H1 (cell line): ENCODE measurements at regions not wholly inside any gene's neighbourhood (a gene's known extent, or its start where the extent isn't known, plus 50 kb on each side); places are given as distances from the start of the nearest gene placed in this dataset.

Experiments used
- CTCF ChIA-PET: fragments of 300-600 bp; sonication (Branson Sonifier 250); formaldehyde crosslinking; loops from one replicate; lab custom pipeline; 2021; ENCODE audit not compliant: partially characterized antibody; lab: Charles Lee
- POLR2A ChIA-PET: fragments of 300-600 bp; sonication (Branson Sonifier 250); formaldehyde crosslinking; loops from one replicate; lab custom pipeline; 2021; ENCODE audit warnings: inconsistent platforms; ENCODE audit not compliant: partially characterized antibody; lab: Charles Lee
- DNase-seq, 2 experiments: peaks; one replicate each; pipeline versions ENCODE4 v3.0.0 to v3.0.0-alpha.2; 2010 to 2022; ENCODE audit warnings: low spot score in 2 of 2, low read depth in 1 of 2, mixed read lengths in 1 of 2
- FAIRE-seq: peaks from 2 replicates; lab custom pipeline; 2011; peaks lifted over from hg19 to GRCh38; lab: Jason Lieb, UNC
- H2AFZ ChIP-seq: 2 replicates; pipeline ENCODE4 v1.8.1; 2012; ENCODE audit warnings: low read length, inconsistent platforms
- H2AK5ac ChIP-seq: 2 replicates; pipeline ENCODE4 v1.6.1; 2013; ENCODE audit warnings: low read depth, low read length
- H2BK120ac ChIP-seq: replicated peaks from 2 replicates; pipeline ENCODE3; 2013; ENCODE audit warnings: low read depth, low read length, inconsistent platforms
- H2BK12ac ChIP-seq: 2 replicates; pipeline ENCODE4 v1.6.1; 2013; ENCODE audit warnings: low read depth, low read length
- H2BK15ac ChIP-seq: 2 replicates; pipeline ENCODE4 v1.6.1; 2013; ENCODE audit warnings: low read length
- H2BK20ac ChIP-seq: 2 replicates; pipeline ENCODE4 v1.6.1; 2013; ENCODE audit warnings: low read length
- H2BK5ac ChIP-seq: 2 replicates; pipeline ENCODE4 v1.6.1; 2013; ENCODE audit warnings: low read depth, low read length
- H3K14ac ChIP-seq: 2 replicates; pipeline ENCODE4 v1.6.1; 2013; ENCODE audit warnings: inconsistent platforms; ENCODE audit not compliant: insufficient read length
- H3K18ac ChIP-seq: 2 replicates; pipeline ENCODE4 v1.6.1; 2013; ENCODE audit warnings: low read length; ENCODE audit errors: extremely low read depth
- H3K23ac ChIP-seq: 2 replicates; pipeline ENCODE4 v1.6.1; 2013; ENCODE audit warnings: inconsistent platforms; ENCODE audit not compliant: insufficient read length
- H3K23me2 ChIP-seq: 2 replicates; pipeline ENCODE4 v1.6.1; 2013; ENCODE audit warnings: low read depth, low read length
- H3K27ac ChIP-seq: 2 replicates; pipeline ENCODE4 v1.6.1; 2011; ENCODE audit warnings: low read depth, low read length, inconsistent platforms
- H3K27me3 ChIP-seq, 4 experiments: replicated peaks in 1 of 4; 1 replicate in 1 of 4; 2 replicates in 3 of 4; pipeline versions ENCODE4 v1.6.1 to v1.8.1; 2011 to 2013; ENCODE audit warnings: low read length in 3 of 4, mild to moderate bottlenecking in 3 of 4, inconsistent platforms in 2 of 4, mixed read lengths in 2 of 4, moderate library complexity in 1 of 4; ENCODE audit not compliant: control insufficient read depth in 3 of 4, insufficient read depth in 3 of 4; ENCODE audit errors: extremely low read depth in 1 of 4
- H3K36me3 ChIP-seq, 4 experiments: 2 replicates each; pipeline versions ENCODE4 v1.6.1 to v1.8.1; 2011 to 2013; ENCODE audit warnings: mild to moderate bottlenecking in 4 of 4, low read length in 3 of 4, moderate library complexity in 2 of 4, control low read depth in 1 of 4, inconsistent platforms in 1 of 4; ENCODE audit not compliant: insufficient read depth in 4 of 4, control insufficient read depth in 2 of 4
- H3K4ac ChIP-seq: replicated peaks from 2 replicates; pipeline ENCODE3; 2013; ENCODE audit warnings: low read length, low read depth, mixed read lengths, inconsistent platforms; ENCODE audit not compliant: insufficient read length
- H3K4me1 ChIP-seq, 4 experiments: replicated peaks in 1 of 4; 1 replicate in 1 of 4; 2 replicates in 3 of 4; pipeline versions ENCODE4 v1.6.1 to v1.8.1; 2011 to 2013; ENCODE audit warnings: low read length in 3 of 4, inconsistent platforms in 2 of 4, mixed read lengths in 1 of 4; ENCODE audit not compliant: insufficient read depth in 4 of 4, control insufficient read depth in 3 of 4
- H3K4me2 ChIP-seq, 2 experiments: 2 replicates each; pipeline versions ENCODE4 v1.6.1 to v1.8.1; 2011 to 2013; ENCODE audit warnings: low read depth in 2 of 2, low read length in 2 of 2, control low read depth in 1 of 2, inconsistent platforms in 1 of 2, mild to moderate bottlenecking in 1 of 2; ENCODE audit not compliant: insufficient read depth in 1 of 2
- H3K4me3 ChIP-seq, 4 experiments: fragments of 200-600, 300-600 bp in 1 of 4; sonication (generic), shearing (Covaris generic), sonication (Bioruptor Twin) in 1 of 4; 2 replicates each; pipeline versions ENCODE4 v1.5.1 to v1.8.1; 2011 to 2016; ENCODE audit warnings: low read length in 4 of 4, low read depth in 3 of 4, control low read depth in 2 of 4, inconsistent platforms in 2 of 4, mild to moderate bottlenecking in 2 of 4, mixed read lengths in 1 of 4, moderate library complexity in 1 of 4; ENCODE audit not compliant: insufficient read depth in 2 of 4; ENCODE audit errors: extremely low read depth in 1 of 4
- H3K56ac ChIP-seq: replicated peaks from 2 replicates; pipeline ENCODE3; 2013; ENCODE audit warnings: low read depth, mild to moderate bottlenecking, mixed read lengths, low read length, inconsistent platforms; ENCODE audit not compliant: insufficient read length
- H3K79me1 ChIP-seq: 2 replicates; pipeline ENCODE4 v1.6.1; 2013; ENCODE audit warnings: low read depth, low read length, control low read depth
- H3K79me2 ChIP-seq, 2 experiments: 2 replicates each; pipeline versions ENCODE4 v1.6.1 to v1.8.1; 2012 to 2013; ENCODE audit warnings: low read length in 2 of 2, mild to moderate bottlenecking in 2 of 2, inconsistent platforms in 1 of 2; ENCODE audit not compliant: insufficient read depth in 2 of 2, control insufficient read depth in 1 of 2
- H3K9ac ChIP-seq, 4 experiments: replicated peaks in 1 of 4; 1 replicate in 1 of 4; 2 replicates in 3 of 4; pipeline versions ENCODE4 v1.6.1 to v1.8.1; 2011 to 2013; ENCODE audit warnings: low read depth in 3 of 4, low read length in 3 of 4, control low read depth in 2 of 4, mild to moderate bottlenecking in 2 of 4, moderate library complexity in 2 of 4, inconsistent platforms in 1 of 4; ENCODE audit errors: extremely low read depth in 1 of 4
- H3K9me3 ChIP-seq, 2 experiments: 2 replicates each; pipeline versions ENCODE4 v1.6.1 to v1.8.1; 2012 to 2013; ENCODE audit warnings: mild to moderate bottlenecking in 2 of 2, moderate library complexity in 2 of 2, control low read depth in 1 of 2, inconsistent platforms in 1 of 2, low read depth in 1 of 2, low read length in 1 of 2, mixed read lengths in 1 of 2; ENCODE audit not compliant: insufficient read depth in 2 of 2
- H4K20me1 ChIP-seq, 2 experiments: replicated peaks in 1 of 2; 2 replicates each; pipeline versions ENCODE3 to v1.8.1; 2011 to 2013; ENCODE audit warnings: inconsistent platforms in 2 of 2, low read length in 2 of 2, mild to moderate bottlenecking in 1 of 2; ENCODE audit not compliant: insufficient read depth in 2 of 2, control insufficient read depth in 1 of 2
- H4K5ac ChIP-seq: 2 replicates; pipeline ENCODE4 v1.6.1; 2013; ENCODE audit warnings: low read length, low read depth, mixed read lengths, inconsistent platforms; ENCODE audit not compliant: insufficient read length
- H4K8ac ChIP-seq: 2 replicates; pipeline ENCODE4 v1.8.0; 2013; ENCODE audit warnings: mild to moderate bottlenecking, moderate library complexity, low read length, inconsistent platforms; ENCODE audit not compliant: insufficient read depth; ENCODE audit errors: extremely low read depth
- H4K91ac ChIP-seq: replicated peaks from 2 replicates; pipeline ENCODE3; 2013; ENCODE audit warnings: low read length, mixed read lengths, inconsistent platforms; ENCODE audit not compliant: insufficient read length
- ASH2L ChIP-seq: fragments of 200-600, 300-600 bp; sonication (generic); IDR thresholded peaks from one replicate; pipeline ENCODE4 v1.7.1; 2017; ENCODE audit warnings: low read length
- CBX8 ChIP-seq: fragments of 300-800, 300-1000 bp; sonication (generic); IDR thresholded peaks from 2 replicates; pipeline ENCODE4 v1.7.1; 2016; ENCODE audit warnings: low read depth, low read length, borderline replicate concordance
- PHF8 ChIP-seq: fragments of 200-600 bp; sonication (generic); conservative IDR thresholded peaks from 2 replicates; pipeline ENCODE4 v1.7.1; 2012; ENCODE audit warnings: low read depth, mild to moderate bottlenecking, inconsistent platforms, low read length, moderate library complexity
- POLR2AphosphoS5 ChIP-seq: IDR thresholded peaks from 2 replicates; pipeline ENCODE4 v1.6.1; 2011; ENCODE audit warnings: low read depth, low read length
- WGBS, 2 experiments: shearing (Covaris generic) in 1 of 2; methylation state at CpG; one replicate each; pipeline versions ENCODE4 v1.1.6 to v1.1.7; 2013 to 2015; ENCODE audit warnings: low lambda C conversion rate in 2 of 2, mixed read lengths in 2 of 2, inconsistent platforms in 1 of 2, low coverage in 1 of 2, missing lambda C conversion rate in 1 of 2; ENCODE audit not compliant: insufficient replicate concordance in 2 of 2, insufficient coverage in 1 of 2, insufficient read length in 1 of 2; ENCODE audit errors: extremely low coverage in 1 of 2, missing lambda C conversion rate in 1 of 2; 5-methylcytosine and 5-hydroxymethylcytosine counted together

GRCh38 chr3:83729576-83729975, 1229.2 kb upstream of the CADM2 start:
- Histone ChIP-seq H3K18ac (no peak overlapping the region), H2BK12ac (no peak overlapping the region), H2BK5ac (no peak overlapping the region), H3K79me2 (no peaks in the 10 kb centered on the region), H3K23ac (no peak overlapping the region), H2AK5ac (no peak overlapping the region), H3K4me3 (no peak overlapping the region), H3K27ac (no peak overlapping the region), H3K4ac (no peak overlapping the region), H3K14ac (no peak overlapping the region), H3K4me2 (no peak overlapping the region), H3K4me1 (no peaks in the 10 kb centered on the region), H3K27me3 (no peaks in the 10 kb centered on the region), H4K20me1 (no peaks in the 10 kb centered on the region), H3K56ac (no peak overlapping the region), H3K9ac (no peak overlapping the region), H2BK20ac (no peak overlapping the region), H3K79me1 (no peaks in the 10 kb centered on the region), H2BK15ac (no peak overlapping the region), H4K8ac (no peak overlapping the region), H2BK120ac (no peak overlapping the region), H2AFZ (no peak overlapping the region), H3K23me2 (no peaks in the 10 kb centered on the region), H4K5ac (no peak overlapping the region), H3K9me3 (peaks cover 17 to 21% of the 10 kb centered on the region in 2 experiments), H4K91ac (no peak overlapping the region), H3K36me3 (no peaks in the 10 kb centered on the region; a peak in 1 of 8 replicates)
- CTCF ChIA-PET = no interaction called here
- FAIRE-seq (no peak), DNase-seq (no peak)
- POLR2A ChIA-PET = no interaction called here
- 92% methylated on average over 1 of the region's 1 CpG; no CpG with 5 or more reads in 1 of the 2 experiments for WGBS, 2 experiments
- TF ChIP-seq POLR2AphosphoS5 (no peak), PHF8 (no peak), CBX8 (no peak), ASH2L (no peak)
